ENCODE measurements at regions not wholly inside any gene's neighbourhood (a gene's known extent, or its start where the extent isn't known, plus 50 kb on each side); places are given as distances from the start of the nearest gene placed in this dataset.

DNA sequence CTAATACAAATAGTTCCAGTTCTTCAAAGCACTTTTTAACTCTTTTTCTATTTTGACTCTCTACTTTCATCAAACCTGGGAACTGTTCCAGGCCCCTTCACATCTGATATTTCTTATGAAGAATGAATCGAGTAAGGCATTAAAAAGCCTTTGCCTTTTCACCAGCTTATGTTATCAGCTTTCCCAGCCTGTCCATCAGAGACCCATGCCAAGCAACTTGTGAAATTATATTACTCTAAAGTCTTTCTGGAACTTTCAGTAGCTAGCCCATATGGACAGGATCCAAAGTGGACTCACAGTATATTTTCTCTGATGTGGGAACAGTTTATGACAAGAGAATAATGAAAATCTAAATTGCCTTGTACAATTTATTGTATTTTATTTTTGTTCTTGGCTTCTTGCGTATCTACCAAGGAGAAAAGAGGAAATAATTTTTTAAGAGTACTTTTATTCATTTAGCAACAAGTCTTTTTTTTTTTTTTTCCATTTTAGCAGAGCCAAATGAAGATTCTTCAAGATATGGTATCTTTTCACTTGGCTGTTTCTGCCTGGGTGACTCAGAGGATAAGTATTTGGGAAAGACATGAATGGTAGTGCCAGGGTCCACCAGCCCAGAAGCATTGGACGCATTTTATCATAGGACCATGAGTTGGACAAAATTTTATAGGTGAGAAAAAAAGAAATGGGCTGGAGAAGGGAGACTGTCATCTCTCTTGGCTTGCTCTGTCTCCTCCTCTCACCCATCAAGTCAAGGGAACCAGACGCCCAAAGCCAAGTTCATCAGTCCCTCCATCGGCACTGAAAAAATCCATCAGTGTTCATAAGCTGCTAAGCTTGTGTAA, 195.8 kb upstream of the NEBL start:
- peak; percentile 94 for DNase-seq (ENCODE audit: low read depth)

DNA sequence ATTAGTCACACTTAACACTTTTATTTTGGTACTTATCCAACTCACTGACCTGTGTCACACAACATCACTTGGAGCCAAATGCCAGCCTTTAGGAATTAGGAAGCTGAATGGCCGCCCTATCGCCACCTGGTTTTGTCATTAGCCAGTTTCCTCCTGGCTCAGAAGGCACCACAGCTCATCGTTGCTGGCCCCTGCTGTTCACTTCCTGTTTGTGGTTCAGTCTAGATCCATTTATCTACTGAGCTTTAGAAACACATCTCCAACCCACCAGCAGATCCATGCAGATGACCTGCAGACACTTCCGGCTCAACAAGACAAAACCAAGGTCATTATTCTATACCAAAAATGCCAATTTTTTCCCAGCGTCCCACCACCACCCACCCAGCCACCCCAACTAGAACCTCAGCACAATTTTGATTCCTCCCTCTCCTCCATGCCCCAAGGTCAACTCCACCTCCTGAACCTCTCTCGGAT, 193.5 kb upstream of the NEBL start:
- DNase-seq (ENCODE audit: low read depth): no peak

DNA sequence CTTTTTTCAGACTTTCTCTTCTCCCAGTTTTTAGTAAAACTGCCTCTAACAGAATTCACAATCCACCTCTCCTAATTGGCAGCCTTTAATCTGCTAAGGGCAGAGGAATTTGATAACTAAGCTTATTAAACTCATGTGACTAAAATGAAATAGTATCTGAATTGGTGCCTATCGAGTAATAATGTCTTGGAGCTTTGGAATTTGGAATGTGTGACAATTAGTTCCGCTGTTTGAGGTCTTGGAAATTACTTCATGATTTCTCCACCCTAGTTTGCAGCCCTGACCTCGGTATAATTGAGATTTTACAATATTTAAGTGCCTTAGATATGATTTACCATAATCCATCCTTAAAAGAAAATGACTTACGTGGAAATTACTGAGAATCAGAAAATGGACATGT, 190.4 kb upstream of the NEBL start:
- DNase-seq (ENCODE audit: low read depth): no peak

DNA sequence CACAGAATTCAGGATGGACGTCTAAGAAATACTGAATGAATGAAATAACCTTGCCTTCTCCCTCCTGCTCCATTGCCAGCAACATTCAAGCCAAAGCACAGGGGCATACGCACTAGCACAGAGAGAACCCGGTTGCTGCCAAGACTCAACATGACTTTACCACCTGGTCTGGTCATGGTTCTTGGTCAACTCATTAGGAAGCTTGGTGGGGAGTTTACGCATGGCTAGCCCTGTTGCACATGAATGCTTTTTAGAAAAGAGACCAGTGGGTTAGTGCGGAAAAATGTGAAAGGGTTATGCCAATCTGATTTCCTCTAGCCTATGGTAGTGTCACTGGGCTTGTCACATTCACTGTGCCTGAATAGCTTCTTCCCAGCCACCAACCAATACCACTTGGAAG, 187.6 kb upstream of the NEBL start:
- no peak for DNase-seq (ENCODE audit: low read depth)

DNA sequence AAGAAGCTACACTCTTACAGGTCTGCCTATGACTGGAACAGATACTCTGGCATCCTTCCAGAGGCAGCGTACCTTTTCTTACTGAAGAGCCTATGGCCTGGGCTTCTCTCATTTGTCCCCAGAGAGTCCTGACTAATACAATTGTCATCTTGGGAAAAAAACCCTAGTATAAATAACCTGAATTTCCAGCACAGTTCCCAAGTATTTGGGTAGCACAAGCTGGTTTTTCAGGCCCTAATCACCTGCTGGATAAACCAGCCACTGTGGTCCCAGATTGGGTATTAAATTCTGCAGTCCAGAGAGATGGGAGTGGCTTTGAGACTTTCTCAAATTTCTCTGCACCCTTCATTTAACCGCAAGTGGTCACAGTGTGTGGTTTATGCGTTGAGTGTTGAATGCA, 186.8 kb upstream of the NEBL start:
- no peak for DNase-seq (ENCODE audit: low read depth)

DNA sequence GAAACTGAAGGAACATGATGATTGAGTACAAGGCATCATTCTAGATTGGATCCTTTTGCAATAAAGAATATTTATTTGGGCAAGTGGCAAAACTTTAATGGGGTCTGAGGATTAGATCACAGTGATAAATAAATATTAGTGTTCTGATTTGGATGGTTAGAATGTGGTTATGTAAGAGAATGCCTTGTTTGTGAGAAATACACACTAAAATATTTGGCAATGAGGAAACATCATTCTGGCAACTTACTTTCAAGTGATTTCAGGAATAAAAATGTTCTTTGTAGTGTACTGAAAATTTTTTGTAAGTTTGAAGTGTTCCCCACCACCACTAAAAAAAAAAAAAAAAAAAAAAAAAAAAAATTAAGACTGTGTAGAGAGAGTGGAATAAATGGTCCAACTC, 185.1 kb upstream of the NEBL start:
- DNase-seq (ENCODE audit: low read depth): no peak

DNA sequence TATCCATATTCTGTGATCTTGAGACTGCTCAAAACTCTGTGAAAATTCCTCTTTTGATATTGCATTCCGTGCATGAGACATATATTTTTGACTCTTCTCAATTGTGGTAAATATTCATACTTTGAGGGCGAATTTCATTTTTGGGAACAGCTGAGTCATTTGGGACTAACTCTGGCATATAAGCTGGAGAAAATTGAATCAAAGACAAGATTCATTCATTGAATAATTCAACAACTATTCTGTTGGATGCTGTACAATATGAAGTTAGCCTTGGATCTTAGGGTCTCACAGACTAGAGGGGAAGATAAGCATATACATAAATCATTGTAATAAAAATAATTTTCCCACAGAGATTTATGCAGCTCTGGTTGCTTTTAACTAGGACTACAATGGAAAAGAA, 183.2 kb upstream of the NEBL start:
- peak; percentile 25 for DNase-seq (ENCODE audit: low read depth)

DNA sequence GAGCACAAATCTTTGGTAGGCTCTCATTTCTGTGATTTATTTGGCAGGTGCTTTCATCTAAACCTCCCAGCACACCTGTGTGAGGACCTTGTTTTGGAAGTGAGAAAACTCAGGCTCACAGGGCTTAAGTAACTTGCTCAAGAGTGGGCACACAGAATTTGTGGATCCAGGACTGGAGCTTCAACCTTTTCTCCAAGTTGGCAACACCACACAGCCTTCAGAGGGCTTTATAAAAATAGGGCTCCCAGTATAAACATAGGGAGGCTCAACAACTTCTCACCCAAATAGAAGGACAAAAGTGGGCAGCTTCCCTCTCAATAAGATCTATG, 182.2 kb upstream of the NEBL start:
- DNase-seq (ENCODE audit: low read depth): no peak

DNA sequence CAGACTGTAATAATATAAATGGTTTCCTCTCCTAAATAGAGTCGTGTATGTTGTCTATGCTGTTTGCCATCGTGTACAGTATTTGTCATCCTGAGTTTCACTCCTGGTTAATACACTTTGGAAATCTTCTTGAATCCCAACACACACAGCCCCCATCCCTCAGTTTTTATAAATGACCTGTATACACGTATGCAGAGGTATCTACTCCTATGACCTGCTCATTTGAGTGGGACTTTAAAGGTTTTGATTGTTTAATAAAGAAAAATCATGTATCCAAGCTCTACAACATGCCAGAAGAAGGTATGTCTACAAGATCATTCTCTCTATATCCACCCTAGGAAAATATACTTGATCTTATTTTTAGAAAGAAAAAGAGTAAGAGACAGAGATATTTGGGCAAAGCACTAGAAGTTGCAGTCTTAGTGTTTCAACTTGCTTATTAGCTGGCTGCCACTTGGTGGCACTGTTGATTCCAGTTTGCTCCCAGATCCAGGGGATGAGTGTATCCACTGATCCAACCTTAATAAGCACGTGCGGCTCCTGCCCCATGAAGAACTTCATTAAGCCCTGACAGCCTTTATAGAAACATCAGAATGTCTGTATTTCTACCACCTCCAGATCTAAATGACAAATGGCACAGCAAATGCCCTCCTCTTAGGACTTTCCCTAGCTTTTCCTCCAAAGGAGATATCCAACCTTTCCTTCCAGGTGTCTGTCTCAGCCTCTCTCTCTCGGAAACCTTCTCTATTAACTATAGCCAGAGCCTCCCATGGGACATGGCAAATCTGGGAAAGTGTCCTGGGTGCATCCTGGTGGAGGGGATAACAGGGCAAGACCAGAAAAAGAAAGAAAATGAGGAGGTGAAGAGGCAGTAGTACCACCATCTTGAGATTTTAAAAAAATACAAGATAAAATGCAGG, 181.6 kb upstream of the NEBL start:
- DNase-seq (ENCODE audit: low read depth): peak; percentile 64

DNA sequence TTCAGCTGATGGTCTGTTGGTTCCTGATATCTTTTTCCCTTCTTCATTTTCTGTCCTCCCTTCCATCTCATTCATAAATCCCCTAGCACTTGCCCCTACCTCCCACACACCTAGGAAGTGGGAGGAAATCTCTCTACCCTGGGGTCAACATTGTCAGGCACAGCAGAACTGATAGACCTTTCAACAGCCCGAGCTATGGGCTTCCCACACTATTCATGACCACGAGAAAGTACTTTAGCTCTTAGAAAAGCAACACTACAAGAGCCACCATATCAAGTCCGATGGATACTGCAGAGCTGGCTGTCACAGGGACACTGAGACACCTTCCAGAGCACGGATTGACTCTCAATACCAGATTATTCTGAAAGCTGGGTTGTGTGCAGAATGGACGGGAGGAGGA, 180.6 kb upstream of the NEBL start:
- peak; percentile 10 for DNase-seq (ENCODE audit: low read depth)

DNA sequence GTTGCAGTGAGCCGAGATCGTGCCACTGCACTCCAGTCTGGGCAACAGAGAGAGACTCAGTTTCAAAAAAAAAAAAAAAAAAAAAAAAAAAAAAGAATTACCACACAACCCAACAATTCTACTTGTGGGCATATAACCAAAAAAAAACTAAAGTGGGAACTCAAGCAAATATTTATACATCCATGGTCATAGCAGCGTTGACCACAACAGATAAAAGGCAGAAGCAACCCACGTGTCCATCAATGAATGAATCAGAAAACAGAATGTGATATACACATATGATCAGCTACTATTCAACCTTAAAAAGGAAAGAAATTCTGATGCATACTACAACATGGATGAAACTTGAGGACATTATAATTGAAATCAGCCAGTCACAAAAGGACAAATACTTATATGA, 179.3 kb upstream of the NEBL start:
- DNase-seq (ENCODE audit: low read depth): peak; percentile 84

DNA sequence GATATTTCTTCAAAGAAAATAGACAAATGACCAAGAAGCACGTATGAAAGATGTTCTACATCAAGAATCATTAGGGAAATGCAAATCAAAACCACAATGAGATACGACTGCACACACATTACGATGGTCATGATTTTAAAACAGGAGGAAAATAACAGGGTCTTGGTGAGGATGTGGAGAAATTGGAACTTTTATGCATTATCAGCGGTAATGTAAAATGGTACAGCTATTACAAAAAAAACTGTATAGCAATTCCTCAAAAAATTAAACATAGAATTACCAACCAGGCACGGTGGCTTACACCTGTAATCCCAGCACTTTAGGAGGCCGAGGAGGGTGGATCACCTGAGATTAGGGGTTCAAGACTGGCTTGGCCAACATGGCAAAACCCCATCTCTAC, 178.8 kb upstream of the NEBL start:
- DNase-seq (ENCODE audit: low read depth): no peak

DNA sequence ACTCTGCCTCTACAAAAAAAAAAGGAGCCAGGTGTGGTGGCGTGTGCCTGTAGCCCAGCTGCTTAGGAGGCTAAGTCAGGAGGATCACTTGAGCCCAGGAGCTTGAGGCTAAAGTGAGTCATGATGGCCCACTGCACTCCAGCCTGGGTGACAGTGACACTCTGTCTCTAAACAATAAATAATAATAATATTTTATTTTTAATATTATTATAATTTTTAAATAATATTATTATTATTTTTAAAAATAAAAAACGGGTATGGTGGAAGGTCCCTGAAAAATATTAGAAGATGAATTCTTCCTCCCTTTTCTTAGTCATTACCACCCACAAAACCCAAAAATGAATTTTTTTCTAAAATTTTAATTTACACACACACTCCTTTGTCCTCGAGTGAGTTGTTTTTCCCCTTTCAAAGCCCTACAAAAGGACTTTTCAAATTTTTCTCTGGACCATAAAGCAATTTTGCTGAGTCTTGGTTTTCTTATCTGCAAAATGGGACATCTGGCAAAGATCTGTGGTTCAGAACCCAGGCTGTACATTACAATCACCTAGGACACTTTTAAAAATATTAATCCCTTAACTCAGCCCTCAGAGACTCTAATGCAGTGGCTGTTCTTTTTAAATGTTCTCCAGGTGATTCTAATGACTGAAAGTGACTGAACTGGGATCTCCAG, 174.0 kb upstream of the NEBL start:
- no peak for DNase-seq (ENCODE audit: low read depth)

DNA sequence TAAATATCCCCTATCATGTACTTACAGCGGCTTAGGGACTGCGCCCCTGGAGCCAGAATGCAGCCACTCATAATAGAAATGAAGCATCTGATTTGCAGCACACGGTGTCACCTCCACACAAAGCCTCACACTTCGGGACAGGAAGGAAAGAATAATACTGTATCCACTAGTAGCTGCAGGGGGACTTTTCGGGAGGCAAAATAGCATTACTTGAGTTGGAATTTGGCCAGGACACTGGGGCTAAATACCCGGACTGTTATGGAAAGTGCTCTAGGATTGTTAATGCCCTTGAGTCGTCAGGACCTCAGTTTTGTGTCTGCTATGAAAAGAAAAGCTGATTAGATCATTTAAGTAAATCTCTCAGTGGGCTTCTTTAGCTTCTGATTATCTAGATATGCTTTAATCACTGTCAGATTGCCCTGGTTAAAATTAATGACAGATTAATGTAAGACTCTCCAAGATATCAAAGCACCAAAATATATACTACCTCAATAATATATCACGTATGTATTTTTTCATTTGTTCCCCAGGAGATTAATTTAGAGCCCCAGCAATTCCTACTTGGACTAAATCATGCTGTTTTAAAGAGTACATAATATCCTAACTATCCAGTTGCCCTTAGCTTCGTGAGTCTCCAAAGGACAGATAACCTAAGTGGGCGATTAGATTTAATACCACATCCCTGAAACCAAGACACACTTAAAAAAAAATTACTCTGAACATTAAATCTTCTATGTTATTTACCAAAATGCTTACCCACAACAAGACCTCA, 173.0 kb upstream of the NEBL start:
- no peak for DNase-seq (ENCODE audit: low read depth)

DNA sequence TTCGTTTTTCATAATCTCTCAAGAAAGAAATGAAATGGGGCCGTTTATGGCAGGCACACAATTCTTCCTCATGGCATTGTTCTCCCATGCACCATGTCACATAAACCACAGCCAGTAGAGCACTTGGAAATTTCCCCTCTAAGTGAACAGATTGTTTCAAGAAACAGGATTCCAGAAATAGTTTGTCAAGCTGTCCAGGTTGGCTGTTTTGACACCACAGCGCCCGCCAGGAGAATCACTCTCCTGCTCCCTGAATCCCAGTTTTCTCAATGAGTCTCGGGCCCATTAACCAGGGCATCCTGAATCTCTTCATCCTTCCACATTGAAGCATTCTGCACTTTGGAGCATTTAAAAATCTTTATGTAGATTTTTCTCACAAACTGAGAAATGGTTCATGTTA, 172.2 kb upstream of the NEBL start:
- no peak for DNase-seq (ENCODE audit: low read depth)

DNA sequence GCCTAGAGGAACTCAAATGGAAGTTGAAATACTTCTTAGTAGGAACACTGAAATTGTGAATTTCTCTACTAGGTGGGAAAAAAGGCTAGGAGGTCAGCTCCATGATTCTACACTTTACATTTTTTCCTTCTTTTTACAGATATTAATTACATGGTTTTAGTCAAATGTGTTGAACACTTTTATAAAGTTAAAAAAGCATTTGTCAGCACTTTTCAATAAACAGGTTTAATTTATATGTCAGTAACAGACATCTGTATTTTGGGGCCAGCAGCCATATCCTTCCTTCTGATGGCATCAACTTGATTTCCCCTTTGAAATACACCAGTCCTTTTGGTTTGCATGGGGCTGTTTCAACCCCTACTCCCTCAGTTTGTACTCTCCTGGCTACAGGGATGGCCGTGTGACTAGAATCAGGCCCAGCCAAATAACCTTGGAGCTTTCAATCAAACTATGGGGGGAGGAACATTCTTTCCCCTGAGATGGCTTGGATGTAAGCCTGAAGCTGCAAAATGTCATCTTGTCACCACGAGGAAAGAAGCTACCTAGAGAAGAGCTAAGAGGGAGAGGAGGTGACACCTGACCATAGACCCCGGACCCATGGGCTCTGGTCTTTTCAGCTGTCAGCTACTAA, 171.0 kb upstream of the NEBL start:
- DNase-seq (ENCODE audit: low read depth): no peak

DNA sequence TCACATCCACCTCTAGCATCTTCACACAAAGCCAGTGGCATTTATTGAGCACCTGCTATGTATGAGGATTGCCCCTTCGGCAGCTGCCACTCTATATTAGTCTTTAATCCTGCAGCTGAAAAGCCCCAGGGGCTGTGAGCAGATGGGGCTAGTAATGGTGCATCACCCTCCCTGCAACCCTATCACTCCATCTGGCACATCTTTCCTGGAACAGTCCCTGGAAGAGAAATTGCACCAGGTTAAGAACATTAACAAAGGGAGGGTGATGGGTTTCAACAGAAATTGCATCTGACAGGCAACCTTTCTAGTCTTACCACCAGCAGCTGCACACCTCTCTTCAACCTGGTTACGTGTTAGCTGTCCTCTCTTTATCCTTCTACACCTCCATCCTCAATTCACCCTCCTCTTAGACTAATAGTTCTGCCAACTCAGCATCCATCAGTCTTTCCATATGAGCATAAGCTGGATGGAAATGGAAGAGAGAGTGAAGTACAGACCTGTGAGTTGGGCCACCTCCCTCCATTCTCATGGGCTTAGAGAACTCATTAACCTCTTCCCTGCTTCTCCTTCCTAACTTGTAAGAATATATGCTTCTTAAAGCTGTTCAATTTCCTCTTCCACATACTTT, 168.6 kb upstream of the NEBL start:
- no peak for DNase-seq (ENCODE audit: low read depth)

DNA sequence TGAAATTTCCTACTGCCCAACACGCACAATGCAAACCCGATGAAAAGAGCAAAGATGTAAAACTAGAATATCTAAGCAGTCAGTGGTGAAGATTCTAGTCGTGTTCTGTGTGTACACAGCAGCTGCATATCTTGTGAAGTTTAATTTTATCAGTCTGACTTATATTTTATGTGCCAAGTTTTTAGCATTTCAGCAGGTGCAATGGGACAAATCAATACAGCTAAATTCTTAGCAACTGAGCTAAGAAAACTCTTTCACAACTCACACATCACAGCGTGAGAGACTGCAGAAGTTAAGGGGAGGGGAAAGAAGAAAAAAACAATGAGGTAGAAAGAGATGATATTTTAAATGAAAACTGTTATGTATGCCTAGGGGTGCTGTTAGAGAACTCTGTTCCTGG, 164.9 kb upstream of the NEBL start:
- DNase-seq (ENCODE audit: low read depth): no peak

DNA sequence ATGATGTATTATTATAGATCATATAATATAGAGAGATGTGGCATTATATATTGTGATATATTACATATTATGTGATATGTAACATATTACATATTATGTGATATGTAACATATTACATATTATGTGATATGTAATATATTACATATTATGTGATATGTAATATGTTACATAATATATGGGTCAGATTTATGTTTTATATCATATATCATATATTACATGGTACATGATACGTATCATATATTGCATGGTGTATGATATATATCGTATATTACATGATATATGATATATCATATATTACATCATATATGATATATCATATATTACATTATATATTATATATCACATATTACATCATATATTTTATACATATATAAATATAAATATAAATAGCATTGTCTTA, 164.1 kb upstream of the NEBL start:
- DNase-seq (ENCODE audit: low read depth): no peak

DNA sequence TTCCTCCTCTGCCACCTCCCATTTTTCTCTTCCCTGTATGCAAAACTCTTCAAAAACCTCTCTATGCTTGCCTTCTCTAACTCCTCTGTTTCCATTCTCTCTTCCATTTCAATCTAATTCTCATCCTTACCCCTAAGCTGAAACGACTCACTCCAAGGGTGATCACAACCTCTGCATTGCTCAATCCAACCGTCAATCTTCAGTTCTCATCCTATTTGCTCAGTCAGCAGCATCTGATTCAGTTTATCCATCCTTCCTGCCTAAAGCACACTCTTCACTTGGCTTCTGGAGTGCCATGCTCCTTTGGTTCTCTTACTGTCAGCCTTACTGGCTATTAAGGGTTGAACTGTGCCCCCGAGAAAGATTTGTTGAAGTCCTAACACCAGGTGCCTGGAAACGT, 163.5 kb upstream of the NEBL start:
- no peak for DNase-seq (ENCODE audit: low read depth)

DNA sequence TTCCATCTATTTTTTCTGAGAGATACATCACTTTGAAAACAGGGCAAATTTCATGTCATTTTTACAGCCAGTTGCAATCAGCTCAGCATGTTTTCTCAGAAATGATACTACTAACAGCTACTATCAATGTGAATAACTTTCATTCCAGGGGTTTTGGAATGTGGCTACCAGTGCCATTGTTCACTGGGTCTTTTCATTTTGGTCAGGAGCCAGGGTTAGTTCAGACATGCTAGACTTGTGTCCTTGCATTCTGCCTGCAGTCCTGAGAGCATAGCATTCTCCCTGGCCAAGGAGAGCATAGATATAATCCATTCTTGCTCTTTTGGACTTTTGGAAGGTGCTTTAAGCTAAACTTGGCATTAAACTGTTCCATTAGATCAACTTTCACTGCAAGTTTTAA, 160.9 kb upstream of the NEBL start:
- DNase-seq (ENCODE audit: low read depth): no peak
